GM18907 (cell line): ENCODE measurements at regions not wholly inside any gene's neighbourhood (a gene's known extent, or its start where the extent isn't known, plus 50 kb on each side); places are given as distances from the start of the nearest gene placed in this dataset.

Experiments used
- ATAC-seq: cut with Tn5 transposase; IDR thresholded peaks from one replicate; pipeline ENCODE4 v1.9.1; 2021; ENCODE audit warnings: mild to moderate bottlenecking, moderate library complexity; ENCODE audit not compliant: unreplicated experiment

DNA sequence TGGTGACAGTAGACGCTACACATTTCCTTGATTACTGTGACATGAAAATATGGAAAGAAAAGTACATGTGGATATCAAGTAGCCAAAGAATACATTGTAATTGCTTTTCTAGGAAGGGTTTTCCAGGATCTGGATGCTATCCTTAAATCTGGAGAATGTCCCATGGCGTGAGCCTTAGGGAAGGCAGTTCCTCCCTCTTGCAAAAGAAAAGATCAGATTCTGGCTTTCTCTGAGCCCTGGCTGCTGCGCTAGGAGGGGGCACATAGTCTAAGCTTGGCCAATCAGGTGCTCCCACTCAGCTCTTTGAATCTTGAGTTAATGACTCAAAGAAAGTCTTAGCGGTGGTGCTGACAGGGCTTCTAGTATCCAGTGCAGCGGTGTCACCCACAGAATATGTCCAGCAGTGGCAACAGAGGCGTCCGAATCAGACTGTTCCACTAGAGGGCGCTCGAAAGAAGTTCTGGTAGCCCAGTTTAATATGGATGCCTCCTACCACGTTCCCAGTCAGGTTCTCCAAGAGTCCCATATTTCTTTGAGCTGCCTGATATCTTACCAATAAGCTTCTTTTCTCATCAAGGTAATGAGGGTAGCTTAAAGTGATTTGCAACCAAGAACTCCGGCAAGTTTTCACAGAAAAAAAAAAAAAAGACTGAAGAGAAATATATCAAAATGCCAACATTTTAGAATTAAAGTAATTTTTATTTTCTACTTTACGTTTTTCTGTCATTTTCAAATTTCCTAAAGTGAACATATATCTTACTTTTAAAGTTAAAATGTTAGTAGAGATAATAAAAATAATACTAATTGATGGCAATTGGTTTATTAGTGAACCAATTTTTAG is 213.4 kb upstream of the S100G start:
- peak; percentile 70 for ATAC-seq

- no peak for ATAC-seq
These were observed 209.5 kb upstream of the S100G start for GRCh38 chrX:16440446-16440845.

DNA sequence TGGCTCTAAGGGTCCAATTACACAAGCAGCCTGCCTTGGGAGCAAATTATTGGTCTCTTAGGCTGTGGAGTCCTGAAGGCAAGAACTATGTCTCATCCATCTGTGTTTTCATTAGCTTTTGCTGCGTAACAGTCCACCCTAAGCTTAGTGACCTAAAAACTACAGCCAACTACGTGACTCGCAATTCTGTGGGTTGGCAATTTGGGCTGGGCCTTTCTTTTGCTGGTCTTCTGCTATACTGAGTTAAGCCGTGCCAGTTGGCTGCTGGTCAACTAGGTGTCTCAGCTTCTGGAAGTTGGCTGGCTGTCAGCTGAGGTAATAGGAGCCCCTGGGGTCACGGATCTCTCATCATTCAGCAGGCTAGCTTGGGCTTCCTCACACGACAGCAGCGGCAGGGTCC is 205.6 kb upstream of the S100G start:
- ATAC-seq = no peak

DNA sequence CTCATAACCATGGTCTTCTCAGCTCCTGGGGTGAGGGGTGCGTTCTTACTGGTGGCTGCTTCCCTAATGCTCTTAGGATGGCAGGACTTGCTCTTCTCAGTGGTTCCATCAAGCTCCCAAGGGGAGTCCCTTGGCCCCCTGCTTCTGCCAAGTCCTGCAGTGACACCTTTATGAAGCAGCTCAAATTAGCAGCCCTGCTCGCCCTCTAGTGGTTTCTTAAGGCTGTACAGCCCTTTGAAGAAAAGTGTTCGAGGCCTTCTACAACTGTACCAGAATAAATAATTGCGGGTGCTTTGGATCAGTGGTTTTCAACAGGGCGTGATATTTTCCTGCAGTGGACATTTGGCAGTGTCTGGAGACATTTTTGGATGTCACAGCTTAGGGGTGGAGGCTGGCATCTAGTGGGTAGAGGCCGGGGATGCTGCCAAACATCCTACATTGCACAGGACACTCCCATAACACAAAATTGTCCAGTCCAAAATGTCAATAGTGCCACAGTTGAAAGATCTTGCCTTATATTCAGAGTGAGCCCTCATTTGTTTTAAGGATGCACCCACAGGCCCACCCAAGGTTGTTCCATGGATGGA is 204.7 kb upstream of the S100G start:
- peak; percentile 90 for ATAC-seq

GRCh38 chrX:16451334-16451733 is 198.6 kb upstream of the S100G start:
- ATAC-seq = no peak

- no peak for ATAC-seq
These were observed 195.0 kb upstream of the S100G start for GRCh38 chrX:16454926-16455325.

DNA sequence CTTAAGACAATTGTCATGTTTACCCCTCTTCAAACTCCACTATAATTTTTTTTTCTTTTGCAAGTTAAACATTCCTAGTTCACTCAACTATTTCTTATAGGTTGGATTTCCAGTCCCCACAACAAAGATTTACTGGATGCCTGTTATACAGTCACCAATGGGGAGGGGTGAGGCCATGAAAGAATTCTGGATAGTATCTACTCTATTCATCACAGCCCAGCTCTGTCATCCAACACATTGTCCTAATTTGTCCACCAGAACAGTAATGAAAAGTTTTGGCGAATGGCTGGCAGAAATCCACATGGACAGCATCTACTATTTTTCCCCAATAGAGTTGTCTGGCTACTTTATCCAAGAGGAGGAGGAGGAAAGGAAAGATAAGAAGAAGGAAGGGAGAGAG is 192.7 kb upstream of the S100G start:
- ATAC-seq = no peak

- no peak for ATAC-seq
These were observed 191.8 kb upstream of the S100G start for GRCh38 chrX:16458208-16458607.

- ATAC-seq = no peak
These were observed 190.9 kb upstream of the S100G start for GRCh38 chrX:16459008-16459407.

GRCh38 chrX:16461968-16462367 is 188.0 kb upstream of the S100G start:
- ATAC-seq = no peak

GRCh38 chrX:16462912-16463311 is 187.0 kb upstream of the S100G start:
- no peak for ATAC-seq

DNA sequence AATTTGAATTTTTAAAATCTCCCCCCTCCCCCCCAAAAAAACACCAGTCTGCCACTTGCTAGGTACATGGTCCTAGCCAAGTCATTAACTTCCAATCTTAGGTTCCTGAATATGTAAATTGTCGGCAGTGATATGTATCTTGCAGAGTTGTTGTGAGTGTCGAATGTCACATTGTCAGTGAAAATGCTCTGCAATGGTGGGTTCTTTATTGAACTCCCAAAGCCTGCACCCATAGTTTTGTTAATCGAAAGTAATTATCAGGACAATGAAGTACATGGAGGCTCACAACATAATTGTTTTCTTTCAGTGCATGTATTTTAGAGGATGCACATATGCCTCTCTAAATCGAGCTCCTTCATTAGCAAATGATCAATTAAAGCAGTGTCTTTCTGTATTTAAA is 185.6 kb upstream of the S100G start:
- no peak for ATAC-seq

- ATAC-seq = no peak
These were observed 184.7 kb upstream of the S100G start for GRCh38 chrX:16465081-16465876.

GRCh38 chrX:16466640-16467432 is 183.1 kb upstream of the S100G start:
- ATAC-seq = no peak

- ATAC-seq = no peak
These were observed 180.1 kb upstream of the S100G start for GRCh38 chrX:16469870-16470269.

DNA sequence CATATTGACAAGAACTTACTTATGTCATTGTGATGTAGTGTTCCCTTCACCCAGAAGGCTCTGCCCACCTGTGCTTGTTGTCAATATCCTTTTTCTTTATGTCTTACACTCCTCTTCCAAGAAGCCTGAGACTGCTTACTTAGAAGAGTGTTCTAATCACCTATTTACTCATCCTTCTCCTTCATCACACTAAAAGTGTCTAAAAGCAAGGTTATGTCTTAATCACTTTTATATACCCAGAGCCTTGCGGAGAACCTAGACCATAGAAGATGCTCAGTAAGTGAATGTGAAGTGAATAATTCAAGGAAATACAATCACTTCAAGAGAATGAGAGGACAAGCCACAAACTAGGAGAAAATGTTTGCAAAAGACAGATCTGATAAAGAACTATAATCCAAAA is 177.6 kb upstream of the S100G start:
- ATAC-seq = no peak

GRCh38 chrX:16474511-16474910 is 175.4 kb upstream of the S100G start:
- ATAC-seq = no peak

DNA sequence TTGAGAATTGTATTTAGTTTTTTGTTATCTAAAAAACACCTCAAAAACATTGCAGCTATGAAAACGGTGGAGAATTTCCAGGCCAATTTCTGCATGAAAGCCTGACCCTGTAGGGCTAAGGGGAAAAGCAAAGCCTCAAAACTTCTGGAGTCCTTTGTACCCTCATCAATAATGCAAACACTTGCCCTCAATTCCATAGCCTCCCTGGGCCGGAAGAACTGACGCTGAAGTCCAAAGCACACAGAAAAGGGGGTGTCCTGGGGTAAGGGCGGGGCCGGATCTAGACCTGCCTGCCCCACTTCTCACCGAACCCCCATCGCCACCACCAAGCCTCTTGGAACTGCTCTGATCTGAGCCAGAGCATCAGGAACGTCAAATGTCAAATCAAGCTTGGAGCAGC is 173.9 kb upstream of the S100G start:
- no peak for ATAC-seq

GRCh38 chrX:16476692-16477091 is 173.3 kb upstream of the S100G start:
- no peak for ATAC-seq

DNA sequence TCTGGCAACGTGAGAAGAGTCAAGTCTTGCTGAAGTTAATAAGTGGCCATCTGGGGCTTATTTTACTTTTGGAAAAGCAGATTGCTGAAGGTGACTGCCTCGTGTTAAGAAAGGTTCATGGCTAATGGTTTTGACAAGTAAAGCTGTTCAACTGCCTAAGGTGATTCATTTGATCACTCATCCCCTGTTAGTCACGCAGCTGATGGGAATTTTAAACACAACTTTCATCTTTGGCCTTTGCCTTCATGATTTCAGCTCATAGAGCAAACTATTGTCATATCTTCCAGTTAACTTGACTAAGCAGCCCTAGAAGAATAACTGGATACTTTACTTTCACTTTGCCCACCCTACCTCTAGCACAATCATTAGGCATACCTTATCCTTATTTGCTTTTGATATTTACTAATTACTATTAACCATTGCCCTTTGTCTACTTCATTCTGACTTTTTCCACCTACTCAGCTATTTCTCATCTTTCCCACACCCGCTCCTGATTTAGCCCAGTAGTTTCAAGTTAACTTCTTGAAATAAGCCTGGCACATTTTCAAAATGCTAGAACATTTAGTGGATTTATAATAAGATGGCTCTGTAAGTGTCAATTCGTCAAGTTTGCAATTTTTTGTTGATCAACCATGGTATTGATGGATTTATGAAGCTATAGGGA is 170.6 kb upstream of the S100G start:
- no peak for ATAC-seq

- ATAC-seq = no peak
These were observed 169.9 kb upstream of the S100G start for GRCh38 chrX:16480049-16480448.
